ENCODE measurements at regions not wholly inside any gene's neighbourhood (a gene's known extent, or its start where the extent isn't known, plus 50 kb on each side); places are given as distances from the start of the nearest gene placed in this dataset.
A peak's percentile ranks its signal among the peaks of the same experiment; 100 is the strongest.

DNA sequence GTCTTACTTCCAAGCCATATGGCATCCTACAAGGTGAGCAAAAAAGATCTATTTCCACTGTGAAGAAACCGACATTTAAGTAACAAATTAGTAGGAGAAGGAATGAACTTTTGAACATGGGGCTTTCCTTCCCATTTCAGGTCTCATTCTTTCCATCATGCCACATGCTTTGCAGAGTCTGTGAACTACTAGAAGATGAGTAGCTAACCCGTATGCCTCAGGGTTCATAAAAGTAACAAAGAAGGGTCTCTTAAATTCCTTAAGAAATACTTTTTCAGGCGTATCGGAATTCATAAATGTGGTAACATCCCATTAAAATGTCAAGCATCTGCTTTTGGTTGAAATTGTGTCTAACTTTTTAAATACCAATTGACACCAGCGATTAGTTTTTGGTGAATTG lies 81.3 kb upstream of the TNS3 start:
- DNase-seq = no peak

- DNase-seq = no peak
These were observed 79.3 kb upstream of the TNS3 start for GRCh38 chr7:47661051-47661714.

DNA sequence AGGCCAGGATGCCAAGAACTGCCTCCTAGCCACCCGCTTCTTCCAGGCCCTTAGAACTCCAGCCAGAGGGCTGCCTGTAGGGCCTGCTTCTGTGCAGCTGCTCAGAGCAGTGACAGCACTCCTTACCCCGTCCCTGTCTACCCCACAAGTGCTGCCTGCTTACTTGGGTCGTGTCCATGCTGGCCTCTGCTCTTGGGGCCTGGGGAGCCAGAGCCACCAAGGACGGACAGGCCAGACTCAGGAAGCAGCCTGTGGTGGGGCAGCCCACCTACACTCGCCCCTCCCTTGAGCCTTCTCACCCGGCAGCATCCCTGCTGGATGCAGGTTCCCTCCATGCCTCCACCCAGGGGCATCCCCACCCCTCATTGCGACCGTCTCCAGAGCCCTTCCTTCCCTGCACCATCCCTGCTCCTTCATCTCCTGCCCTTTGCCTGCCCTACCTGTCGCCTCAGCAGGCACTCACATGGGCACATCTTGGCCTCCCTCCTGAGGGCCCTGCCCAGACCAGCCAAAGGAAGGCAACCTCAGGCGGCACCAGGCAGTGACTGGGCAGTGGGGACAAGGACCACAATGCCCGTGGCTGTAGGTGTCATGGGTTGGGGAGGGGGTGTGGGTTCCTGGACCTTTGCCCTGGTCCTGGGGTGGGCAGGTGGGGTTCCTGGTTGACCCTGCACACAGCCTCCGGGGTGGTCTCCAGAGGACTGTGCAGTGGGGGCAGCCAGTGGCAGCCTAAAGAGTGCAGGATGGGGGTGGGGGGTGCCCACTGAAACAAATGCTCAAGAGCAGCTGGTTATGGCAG lies 78.0 kb upstream of the TNS3 start:
- DNase-seq = no peak

DNA sequence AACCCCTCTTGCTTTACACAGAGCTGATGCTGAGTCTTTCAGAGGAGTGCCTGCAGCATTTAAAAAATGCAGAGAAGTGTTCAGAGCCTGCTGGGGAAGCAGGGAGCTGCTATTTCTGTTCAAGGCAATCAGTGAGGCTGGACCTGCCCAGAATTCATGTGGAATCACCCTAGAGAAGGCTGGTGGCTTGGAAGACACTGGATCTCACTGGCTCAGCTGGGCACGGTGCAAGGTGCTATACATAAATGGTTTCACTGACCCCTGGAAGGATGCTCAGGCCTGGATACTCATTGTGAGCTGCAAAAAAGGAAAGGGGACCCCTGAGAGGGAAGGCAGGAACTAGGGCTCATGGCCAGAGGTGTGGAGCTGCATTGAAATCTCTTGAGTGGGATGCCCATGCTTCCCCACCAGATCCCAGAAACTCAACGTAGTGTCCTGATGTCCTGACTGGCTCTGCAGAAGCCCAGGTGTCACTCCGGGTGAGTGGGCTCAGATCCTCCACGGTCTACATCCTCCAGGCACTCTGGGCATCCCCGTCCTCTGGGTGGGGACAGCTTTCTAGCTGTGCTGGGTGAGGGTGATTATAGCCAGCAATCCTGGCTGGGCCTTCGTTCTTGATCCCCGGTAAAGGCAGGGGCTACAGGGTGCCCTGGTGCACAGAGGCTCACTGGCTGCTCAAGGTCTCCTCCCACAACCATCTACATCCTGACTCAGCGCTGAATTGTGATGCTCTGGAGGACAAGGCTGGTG lies 77.2 kb upstream of the TNS3 start:
- DNase-seq = no peak

DNA sequence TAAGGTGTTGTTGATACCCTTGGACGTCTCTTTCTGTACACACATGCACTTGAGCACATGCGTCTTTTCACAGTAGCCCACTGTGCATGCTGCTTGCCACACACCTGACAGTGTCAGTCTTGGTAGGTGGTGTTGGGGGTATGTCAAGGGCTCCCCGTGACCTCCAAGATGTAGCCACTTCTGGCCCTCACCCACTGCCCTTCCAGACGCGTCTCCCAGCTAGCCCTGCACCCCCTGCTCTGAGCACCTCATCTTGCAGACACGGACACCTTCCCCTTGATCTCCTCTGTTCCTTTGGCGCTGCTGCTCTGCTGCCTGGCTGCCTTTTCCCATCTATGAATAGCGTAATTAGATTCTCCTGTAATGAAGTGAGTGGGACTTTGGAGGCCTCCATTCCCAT lies 75.2 kb upstream of the TNS3 start:
- no peak for DNase-seq

GRCh38 chr7:47654672-47655298 lies 72.9 kb upstream of the TNS3 start:
- no peak for DNase-seq

GRCh38 chr7:47653550-47654411 lies 71.9 kb upstream of the TNS3 start:
- DNase-seq = no peak

GRCh38 chr7:47652591-47652990 lies 70.7 kb upstream of the TNS3 start:
- no peak for DNase-seq

DNA sequence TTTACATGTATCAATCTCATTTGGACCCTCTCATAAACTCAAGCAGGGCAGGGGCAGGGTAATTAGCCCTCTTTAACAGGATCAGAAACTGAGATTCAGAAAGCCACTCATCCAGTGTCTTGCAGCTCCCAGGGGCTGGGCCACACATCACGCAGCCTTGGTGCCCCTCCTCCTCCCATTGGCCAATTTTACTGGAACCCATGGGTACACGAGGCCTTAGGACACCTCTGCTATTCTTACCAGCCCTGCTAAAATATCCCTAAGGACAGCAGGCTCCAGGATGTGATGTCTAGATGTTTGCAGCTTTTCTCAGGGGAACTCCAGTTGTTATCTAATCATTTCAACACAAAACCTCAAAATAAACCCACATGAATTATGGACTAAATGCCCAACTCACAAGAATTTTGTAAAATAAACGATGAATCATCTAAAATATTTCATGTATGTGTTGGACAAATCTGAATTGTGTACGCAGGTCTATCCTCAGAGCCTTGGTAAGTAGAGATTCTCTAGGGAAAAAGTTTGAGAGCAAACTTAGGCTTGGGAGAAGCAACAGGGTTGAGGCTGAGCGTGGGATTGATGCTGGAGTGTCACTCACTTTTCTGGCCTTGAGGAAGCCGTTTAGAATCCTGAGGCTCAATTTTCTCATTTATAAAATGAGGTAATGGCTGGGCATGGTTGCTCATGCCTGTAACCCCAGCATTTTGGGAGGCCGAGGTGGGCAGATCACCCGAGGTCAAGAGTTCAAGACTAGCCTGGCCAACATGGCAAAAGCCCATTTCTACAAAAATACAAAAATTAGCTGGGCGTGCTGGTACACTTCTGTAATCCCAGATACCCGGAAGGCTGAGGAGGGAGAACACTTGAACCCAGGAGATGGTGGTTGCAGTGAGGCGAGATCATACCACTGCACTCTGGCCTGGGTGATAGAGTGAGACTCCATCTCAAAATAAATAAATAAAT lies 69.7 kb upstream of the TNS3 start:
- no peak for DNase-seq

DNA sequence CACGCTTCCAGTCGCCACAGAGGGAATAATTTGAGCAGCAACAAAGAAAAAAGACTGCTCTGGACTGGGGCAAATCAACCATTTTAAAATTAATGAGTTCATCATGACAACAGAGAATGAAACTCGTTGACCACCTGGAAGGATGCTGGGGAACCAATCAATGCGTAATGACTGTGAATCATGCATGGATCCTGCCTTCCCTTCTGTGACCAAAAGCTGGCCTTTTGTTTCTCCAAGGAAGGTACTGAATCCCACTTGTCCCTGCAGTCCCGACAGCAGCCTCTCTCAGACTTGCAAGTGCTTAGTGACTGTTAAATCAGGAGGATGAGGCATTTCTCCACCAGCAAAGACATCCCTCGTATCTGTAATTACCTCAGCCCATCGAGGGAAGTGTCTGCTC lies 68.0 kb upstream of the TNS3 start:
- no peak for DNase-seq

DNA sequence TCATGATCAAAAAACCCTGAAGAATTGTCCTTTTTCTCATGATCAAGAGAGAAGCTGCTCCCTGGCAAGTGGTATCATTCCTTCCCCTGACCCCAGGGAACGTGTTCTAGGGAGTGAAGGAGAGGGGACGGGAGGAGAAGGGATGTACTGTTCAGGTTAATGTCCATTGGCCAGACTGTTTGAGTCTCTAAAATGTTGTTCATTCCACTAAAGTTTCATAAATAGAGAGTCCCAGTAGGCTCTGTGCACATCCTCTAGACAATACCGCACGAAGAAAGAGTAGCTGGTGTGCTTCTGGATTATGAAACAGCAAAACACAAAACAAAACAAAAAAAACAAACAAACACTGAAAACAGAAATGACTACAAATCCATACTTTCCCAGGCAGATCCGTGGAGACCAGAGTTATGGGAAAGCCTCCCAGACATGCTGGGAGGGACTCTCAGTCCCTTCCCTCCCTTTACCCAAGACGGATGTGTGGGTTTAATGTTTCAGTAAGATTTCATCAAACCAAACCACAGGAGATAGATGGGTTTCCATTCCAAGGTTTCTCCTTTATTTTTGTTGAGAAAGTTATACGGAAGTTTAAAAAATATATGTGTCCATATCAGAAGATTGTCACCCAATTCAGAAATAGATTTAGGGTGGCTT lies 66.5 kb upstream of the TNS3 start:
- no peak for DNase-seq

DNA sequence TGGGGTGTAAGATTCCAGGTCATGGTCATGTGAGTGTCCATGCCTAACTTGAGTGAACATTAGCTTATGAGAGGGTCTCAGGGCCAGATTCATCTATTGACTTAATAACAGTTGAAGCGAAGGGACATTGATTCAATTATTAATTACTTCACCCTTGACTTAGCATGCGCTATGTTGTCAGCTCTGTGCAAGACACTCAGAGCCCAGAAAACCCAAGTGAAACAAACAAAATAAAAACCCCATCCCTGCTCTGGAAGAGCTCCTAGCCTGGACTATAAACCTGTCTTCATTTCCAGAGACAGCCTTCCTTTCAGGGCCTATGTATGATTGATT lies 66.0 kb upstream of the TNS3 start:
- DNase-seq = no peak

DNA sequence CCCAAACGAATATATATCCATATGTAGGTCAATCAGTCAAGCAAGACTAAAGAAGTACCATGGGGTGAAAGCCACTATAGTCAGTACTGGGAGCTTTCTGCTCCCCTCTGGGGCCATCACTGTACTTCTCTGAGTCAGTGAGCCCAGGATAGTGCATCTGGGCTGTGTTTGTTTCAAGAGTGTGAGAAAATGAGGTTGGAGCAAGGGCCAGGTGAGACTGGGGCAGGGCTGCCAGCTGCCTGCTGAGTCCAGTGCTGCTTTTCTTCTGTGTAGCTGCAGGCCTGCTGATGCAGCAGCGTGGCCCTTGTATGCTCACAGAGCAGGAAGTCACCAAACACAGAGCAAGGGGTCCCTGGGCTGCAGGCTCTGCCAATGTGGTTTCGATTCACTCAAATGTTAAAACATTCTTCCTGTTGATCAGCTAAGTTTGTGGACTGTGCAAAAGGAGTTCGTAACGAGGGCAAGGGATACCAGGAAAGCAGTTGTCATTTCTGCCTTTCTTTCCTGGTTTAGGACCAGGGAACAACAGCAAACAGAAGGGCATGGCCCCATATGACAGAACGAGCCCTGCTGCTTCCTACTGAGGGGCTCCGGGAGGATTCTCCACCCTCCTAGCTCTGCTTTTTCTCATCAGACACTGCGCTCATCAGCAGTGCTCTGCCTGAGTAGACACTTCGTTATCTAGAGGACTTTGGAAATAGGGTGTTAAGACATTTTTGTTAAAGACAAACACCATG lies 65.4 kb upstream of the TNS3 start:
- peak in 1 of 5 experiments; percentile 46 for DNase-seq

GRCh38 chr7:47643716-47644400 lies 61.9 kb upstream of the TNS3 start:
- DNase-seq = no peak

DNA sequence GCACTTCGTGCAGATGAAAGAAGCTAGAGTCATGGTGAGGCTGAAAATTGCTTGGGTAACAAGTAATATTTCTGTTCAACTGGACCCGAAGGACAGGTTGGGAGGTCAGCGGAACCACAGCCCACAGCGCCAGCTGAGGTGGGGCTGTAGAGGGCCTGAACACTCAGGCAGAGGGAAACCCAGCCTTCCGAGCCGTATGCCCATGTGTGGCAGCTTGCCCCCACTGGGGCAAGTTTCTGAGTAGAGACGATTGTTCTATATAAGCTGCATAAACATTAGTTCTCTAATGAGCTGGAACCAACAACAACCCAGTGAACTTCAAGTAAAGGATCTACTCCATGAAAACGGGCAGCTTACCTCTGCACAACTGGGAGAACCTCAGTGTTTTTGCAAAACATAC lies 58.4 kb upstream of the TNS3 start:
- no peak for DNase-seq

- DNase-seq = no peak
These were observed 57.7 kb upstream of the TNS3 start for GRCh38 chr7:47639495-47640110.

- no peak for DNase-seq
These were observed 56.9 kb upstream of the TNS3 start for GRCh38 chr7:47638679-47639315.

DNA sequence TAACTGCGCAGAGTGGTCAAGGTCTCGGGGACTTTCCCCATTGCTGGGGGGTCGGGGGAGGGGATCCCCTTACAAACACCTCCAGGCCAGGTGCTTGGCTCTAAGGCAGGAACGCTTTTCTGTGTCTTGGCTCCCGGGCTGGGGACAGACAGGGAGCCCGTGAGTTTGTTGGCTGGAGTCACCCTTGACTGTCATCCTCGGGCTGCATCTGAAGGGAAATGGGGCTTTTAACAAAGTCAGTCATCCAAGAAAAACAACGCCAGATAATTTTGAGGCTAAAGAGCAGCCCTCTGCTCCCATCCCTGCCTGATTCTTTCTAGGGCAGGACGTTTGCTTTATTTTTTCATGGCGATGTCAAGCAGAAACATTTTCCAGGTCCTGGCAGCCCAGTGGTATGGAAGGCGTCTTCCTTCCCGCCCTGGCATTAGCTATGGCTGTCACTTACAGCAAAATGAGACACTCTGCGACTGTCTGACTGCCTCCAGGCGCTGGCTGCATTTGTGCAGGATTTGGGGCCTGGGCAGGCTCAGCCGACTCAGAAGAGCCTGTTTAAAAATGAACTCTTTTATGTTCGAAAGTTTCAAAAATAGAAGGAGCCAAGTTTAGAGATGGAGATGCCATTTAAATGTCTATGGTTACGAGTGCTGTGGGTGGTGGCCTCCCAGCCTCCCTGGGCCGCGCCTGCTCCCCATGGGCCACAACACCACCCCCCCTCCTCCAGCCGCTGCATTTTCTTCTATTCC lies 54.7 kb upstream of the TNS3 start:
- no peak for DNase-seq
